Fibroblast of pulmonary artery (primary cell): ENCODE measurements at regions not wholly inside any gene's neighbourhood (a gene's known extent, or its start where the extent isn't known, plus 50 kb on each side); places are given as distances from the start of the nearest gene placed in this dataset.

ENCODE experiments used
- DNase-seq: peaks from one replicate; pipeline ENCODE4 v3.0.0-alpha.2; 2010; ENCODE audit warnings: low read depth
- H3K4me3 ChIP-seq: replicated peaks from 2 replicates; pipeline ENCODE4 v1.5.1; 2011; ENCODE audit warnings: low read depth, mild to moderate bottlenecking, control low read depth, low read length, moderate library complexity
- TF ChIP-seq, protein P1 (sequence below): IDR thresholded peaks from 2 replicates; pipeline ENCODE4 v1.5.1; 2011; ENCODE audit warnings: mild to moderate bottlenecking, control low read depth, low read length, inconsistent platforms; ENCODE audit errors: missing control alignments

- no peak overlapping the region for H3K4me3 ChIP-seq
- DNase-seq = no peak
- TF ChIP-seq, protein P1, sequence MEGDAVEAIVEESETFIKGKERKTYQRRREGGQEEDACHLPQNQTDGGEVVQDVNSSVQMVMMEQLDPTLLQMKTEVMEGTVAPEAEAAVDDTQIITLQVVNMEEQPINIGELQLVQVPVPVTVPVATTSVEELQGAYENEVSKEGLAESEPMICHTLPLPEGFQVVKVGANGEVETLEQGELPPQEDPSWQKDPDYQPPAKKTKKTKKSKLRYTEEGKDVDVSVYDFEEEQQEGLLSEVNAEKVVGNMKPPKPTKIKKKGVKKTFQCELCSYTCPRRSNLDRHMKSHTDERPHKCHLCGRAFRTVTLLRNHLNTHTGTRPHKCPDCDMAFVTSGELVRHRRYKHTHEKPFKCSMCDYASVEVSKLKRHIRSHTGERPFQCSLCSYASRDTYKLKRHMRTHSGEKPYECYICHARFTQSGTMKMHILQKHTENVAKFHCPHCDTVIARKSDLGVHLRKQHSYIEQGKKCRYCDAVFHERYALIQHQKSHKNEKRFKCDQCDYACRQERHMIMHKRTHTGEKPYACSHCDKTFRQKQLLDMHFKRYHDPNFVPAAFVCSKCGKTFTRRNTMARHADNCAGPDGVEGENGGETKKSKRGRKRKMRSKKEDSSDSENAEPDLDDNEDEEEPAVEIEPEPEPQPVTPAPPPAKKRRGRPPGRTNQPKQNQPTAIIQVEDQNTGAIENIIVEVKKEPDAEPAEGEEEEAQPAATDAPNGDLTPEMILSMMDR = no peak
Observed at GRCh38 chr2:16301961-16302360, 361.6 kb downstream of the MYCN start.

GRCh38 chr2:16298866-16299265 is 358.5 kb downstream of the MYCN start:
- DNase-seq = no peak
- no peak overlapping the region for H3K4me3 ChIP-seq
- TF ChIP-seq, protein P1 = no peak

DNA sequence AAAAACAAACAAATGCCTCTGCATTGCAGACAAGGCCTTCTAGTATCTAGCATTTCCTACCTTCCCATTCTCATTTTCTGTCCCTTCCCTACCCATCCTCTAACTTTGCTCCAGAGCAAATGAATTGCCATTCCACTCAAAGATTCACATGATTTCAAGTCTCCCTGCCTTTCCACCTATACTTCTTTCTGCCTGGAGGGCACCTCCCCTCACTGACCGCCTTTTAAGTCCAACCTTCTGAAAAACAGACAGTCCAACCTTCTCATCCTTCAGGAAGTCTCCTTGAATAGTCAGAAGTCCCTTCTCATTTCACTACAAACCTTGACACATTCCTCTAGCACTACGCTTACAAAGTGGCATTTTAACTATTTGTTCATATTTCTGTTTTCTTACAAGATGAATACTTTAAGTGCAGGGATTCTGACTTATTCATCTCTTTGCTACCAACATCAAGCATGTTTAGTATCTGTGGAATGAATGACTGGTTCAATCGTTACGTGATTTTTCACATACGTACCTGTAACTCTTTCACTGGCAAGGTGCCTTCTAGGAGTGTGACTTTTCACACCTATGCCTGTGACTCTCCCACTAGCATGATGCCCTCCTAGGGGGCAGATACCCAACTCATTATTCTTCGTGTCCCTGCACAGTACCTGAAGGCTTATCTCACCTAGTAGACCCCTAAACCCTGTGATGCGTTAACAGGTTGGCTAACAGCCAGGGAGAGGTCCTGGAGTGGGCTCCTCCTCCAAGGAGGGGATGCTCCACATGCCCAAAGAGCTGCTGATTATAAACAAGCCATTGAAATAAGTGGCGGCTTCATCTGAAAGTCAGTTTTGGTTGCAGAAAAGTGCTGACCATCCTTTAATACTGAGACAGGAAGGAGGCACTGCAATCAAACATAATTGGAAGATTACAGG is 356.2 kb downstream of the MYCN start:
- no peak overlapping the region for H3K4me3 ChIP-seq
- TF ChIP-seq, protein P1 = no peak
- DNase-seq = no peak

DNA sequence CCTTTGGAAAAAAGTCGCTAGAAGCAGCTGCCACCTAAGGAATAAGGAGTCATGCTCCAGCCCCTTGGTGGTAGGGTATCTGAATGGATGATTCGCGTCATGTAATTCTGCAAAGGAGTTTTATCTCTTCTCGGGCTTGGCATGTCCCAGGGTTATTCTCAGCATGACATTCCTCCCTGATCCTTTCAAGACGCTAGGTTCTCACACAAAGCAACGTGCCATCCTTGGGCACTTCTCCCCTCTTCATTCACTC is 355.6 kb downstream of the MYCN start:
- TF ChIP-seq, protein P1 = no peak
- no peak for DNase-seq
- no peak overlapping the region for H3K4me3 ChIP-seq

DNA sequence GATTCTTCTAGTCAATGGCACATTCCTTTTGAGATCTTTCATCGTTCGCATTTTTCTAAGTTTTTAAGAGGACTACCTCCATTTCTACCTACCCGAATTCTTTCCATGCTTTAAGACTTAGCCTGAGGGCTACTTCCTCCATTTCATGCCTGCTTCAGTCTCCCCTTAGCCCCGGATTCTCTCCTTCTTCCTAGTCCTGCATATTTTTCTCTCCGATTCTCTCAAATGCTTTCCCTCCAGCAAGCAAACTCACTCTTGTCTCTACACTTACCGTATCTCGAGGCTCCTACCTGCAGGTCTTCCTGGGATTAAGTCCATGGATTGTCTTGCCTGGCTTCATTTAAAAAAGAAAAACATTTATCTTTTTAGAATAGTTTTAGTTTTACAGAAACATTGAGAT is 354.4 kb downstream of the MYCN start:
- DNase-seq = no peak
- TF ChIP-seq, protein P1 = no peak
- no peak overlapping the region for H3K4me3 ChIP-seq

GRCh38 chr2:16293871-16294270 is 353.5 kb downstream of the MYCN start:
- DNase-seq = no peak
- H3K4me3 ChIP-seq = no peak overlapping the region
- TF ChIP-seq, protein P1 = no peak

GRCh38 chr2:16293398-16293797 is 353.0 kb downstream of the MYCN start:
- DNase-seq = no peak
- H3K4me3 ChIP-seq = no peak overlapping the region
- TF ChIP-seq, protein P1 = no peak
